GM21381 (cell line): ENCODE measurements at regions not wholly inside any gene's neighbourhood (a gene's known extent, or its start where the extent isn't known, plus 50 kb on each side); places are given as distances from the start of the nearest gene placed in this dataset.
"Not testable (repeated sequence)": the region's sequence is repeated elsewhere in the genome, so short reads cannot be mapped to it uniquely, and the experiment has no call there.

Source experiments
- ATAC-seq: cut with Tn5 transposase; IDR thresholded peaks from one replicate; pipeline ENCODE4 v1.9.1; 2021; ENCODE audit warnings: mild to moderate bottlenecking, moderate library complexity; ENCODE audit not compliant: unreplicated experiment

DNA sequence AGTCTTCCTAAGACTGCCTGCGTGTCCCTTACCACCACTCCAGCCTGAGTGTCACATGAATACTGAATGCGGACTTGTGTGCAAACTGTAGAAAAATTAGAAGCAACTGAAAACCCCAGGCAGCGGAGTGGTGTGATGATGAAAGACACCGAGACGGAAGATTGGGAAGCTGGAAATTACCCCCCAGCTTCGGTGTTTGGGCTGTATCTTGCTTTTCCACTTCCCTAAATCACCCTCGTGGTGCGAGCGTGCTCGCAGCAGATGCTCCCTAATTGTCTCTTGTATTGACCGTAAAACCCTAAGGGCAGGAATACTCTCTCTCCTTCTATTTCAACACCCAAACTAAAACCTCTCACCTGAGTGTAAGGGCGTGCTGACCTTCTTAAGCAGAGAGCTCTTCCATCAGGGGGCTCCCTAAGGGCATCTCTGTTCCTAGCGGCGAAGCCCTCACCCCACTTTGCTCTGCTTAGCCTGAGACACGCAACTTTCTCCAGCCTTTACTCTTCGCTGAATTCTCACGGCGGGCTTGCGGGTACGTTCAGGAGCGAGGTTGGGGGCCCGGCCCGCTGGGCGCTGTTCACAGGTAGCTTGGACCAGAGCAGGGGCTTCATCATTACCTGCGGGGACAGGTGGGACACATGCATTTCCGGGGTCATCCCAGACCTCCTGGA lies 62.4 kb downstream of the CRYBB2 start:
- no peak for ATAC-seq

DNA sequence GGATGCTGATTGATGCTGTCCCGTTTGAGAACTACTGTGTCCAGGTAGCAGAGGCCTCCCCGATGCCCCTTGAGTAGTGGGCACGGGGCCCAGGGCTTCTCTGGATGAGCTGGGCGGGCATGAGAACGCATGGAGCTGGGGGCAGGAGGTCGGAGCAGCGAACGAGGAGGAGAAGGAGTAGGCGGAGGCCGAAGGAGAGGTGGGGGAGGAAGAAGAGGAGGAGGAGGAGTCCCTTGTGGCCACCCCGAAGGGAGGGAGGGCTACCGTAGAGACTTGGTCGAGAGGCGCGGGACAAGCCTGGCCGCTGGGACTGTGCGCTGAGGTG lies 62.9 kb downstream of the CRYBB2 start:
- no peak for ATAC-seq

DNA sequence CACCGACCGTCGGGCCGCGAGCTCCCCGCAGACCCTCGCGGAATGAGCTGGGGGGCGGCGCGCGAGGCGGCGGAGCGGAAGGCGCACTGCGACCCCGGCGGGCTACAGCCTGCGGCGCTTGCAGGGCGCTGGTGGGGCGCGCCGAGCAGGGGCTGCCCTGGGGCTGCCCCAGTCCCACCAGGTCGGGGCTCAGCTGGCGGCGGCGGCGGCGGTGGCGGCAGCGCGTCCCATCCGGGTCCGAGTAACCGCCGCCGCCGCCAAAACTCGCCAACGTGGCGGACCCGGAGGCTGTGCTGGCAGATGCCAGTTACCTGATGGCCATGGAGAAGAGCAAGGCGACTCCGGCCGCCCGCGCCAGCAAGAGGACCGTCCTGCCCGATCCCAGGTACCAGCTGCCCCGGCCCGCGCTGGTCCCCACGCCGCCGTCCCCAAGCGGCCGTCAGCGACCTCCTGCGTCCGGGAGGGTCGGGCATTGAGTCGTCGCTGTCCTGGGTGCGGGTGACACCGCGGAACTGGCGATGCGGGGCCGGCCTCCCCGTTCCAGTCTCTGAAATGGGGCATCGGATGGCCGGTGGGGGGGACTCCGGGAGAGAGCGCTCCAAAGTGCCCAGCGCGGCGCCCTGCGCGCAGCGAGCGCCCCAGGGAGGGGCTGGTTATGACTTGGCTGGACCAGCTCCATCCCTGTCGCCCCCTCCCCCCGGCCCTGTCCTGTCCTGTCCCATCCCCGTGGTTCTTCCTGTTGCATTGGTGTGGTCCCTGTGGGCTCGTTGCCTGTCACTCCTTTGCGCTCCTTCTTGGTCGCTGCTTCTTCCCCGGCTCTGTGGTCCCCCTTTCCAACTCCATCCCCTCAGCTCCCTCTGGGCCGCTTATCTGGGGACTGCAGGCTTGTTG lies 63.5 kb downstream of the CRYBB2 start:
- no peak for ATAC-seq

DNA sequence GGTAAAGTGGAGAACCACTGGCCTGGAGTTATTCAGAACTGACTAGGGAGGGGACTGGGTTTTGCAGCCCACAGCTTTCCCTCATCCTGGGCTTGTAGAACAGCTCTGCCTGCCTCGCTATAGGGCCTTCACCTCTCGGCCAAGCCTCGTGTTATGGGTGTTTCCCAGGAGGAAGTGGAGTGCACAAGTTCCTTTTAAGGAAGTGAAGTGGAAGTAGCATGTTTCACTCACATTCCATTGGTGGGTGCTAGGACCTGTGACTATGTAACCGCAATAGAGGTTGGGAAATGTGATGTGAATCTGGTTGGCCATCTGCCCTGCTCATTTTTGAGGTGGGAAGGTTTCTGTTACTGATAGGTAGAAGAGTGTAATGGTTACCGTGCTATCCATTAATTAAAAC lies 69.0 kb downstream of the CRYBB2 start:
- ATAC-seq: not testable (repeated sequence)

- not testable (repeated sequence) for ATAC-seq
Observed at GRCh38 chr22:25301912-25302311, 82.5 kb downstream of the CRYBB2 start.

GRCh38 chr22:25309586-25309985 lies 90.1 kb downstream of the CRYBB2 start:
- ATAC-seq: not testable (repeated sequence)

- not testable (repeated sequence) for ATAC-seq
Observed at GRCh38 chr22:25311924-25312323, 92.5 kb downstream of the CRYBB2 start.

- ATAC-seq: no peak
Observed at GRCh38 chr22:25318081-25318823, 98.8 kb downstream of the CRYBB2 start.

DNA sequence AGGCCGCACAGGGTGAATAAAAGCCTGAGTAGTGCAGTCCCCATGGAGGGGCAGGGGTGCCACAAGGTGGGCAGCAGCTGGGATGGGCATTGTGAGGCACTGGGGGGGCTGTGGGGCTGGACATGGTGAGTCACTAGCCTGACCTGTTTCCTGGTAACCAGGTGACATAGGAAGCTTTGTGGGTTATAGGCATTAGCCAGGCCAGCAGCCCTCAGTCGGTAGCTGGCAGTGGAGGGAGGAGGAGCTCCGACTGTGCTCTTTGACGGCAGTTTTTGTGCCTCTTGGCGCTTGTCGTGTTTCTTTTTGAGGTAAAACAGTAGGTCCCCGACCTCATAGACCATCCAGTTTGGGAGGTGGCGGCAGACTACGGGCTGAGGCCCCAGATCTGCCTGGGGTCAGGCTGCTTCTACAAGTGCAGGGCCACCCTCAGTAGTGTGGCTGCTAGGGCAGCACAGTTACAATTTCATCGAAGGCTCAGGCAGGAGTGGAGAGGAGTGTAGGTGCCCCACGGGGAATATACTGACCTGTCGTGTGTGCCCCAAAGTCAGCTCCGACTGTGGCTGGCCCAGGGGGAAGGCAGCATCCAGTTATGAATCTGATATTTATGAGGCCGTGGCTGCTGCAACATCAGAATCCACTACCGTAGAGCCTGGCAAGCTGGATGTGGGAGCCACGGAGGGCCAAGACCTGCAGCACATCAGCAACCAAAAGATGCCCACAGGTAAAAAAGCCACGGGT lies 107.7 kb downstream of the CRYBB2 start:
- ATAC-seq: no peak

DNA sequence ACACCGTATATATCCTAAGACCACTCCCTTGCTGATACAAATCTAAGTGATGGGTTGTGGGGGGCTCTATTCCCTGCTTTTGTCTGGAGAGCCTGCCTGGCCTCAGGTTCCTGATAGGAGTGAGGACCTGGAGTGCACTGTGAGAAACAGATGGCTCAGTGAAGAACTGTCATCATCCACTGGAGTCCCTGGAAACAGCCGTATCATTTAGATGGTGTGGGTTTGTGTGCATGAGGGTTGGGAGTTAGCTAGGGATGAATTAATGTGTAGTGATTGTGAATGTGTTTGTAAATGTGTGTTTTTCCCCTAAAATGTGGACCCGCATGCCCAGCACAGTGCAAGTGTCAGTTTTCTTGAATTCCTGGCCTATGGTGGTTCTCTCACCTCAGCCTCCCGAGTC lies 111.6 kb downstream of the CRYBB2 start:
- ATAC-seq: no peak

DNA sequence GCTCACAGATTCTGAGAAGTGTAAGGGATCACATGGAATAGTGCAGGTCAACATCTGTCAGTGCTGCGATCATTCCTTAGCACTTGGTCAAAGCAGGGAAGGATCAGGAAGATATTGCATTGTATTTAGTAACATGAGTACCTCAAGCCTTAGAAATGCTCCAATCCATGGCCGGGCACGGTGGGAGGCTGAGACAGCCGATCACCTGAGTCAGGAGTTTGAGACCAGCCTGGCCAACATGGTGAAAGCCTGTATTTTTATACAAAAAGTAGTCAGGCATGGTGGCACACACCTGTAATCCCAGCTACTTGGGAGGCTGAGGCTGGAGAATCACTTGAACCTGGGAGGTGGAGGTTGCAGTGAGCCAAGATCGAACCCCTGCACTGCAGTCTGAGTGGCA lies 112.5 kb downstream of the CRYBB2 start:
- ATAC-seq: not testable (repeated sequence)

DNA sequence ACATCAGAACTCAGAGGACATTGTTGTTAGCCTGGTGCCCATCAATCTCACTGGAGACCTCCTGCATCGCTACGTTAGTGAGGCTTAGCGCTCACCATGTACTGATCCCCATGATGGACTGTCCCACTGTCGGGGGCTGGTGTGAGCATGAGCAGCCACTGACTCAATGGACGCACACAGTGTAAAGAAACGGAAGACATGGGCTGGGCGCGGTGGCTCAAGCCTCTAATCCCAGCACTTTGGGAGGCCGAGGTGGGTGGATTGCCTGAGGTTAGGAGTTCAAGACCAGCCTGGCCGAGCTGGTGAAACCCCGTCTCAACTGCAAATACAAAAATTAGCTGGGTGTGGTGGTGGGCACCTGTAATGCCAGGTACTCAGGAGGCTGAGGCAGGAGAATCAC lies 112.9 kb downstream of the CRYBB2 start:
- no peak for ATAC-seq

GRCh38 chr22:25334162-25334490 lies 114.7 kb downstream of the CRYBB2 start:
- ATAC-seq: no peak

DNA sequence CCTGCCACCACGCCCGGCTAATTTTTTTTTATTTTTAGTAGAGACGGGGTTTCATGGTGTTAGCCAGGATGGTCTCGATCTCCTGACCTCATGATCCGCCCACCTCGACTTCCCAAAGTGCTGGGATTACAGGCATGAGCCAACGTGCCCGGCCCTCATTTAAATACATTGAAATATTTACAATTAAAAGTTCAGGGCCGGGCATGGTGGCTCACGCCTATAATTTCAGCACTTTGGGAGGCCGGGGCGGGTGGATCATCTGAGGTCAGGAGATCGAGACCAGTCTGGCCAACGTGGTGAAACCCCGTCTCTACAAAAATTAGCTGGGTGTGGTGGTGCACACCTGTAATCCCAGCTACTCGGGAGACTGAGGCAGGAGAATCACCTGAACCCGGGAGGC lies 115.2 kb downstream of the CRYBB2 start:
- not testable (repeated sequence) for ATAC-seq

- ATAC-seq: not testable (repeated sequence)
Observed at GRCh38 chr22:25335276-25335675, 115.8 kb downstream of the CRYBB2 start.

DNA sequence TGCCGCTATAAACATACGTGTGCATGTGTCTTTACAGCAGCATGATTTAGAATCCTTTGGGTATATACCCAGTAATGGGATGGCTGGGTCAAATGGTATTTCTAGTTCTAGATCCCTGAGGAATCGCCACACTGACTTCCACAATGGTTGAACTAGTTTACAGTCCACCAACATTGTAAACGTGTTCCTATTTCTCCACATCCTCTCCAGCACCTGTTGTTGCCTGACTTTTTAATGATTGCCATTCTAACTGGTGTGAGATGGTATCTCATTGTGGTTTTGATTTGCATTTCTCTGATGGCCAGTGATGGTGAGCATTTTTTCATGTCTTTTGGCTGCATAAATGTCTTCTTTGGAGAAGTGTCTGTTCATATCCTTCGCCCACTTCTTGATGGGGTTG lies 121.1 kb downstream of the CRYBB2 start:
- ATAC-seq: not testable (repeated sequence)

DNA sequence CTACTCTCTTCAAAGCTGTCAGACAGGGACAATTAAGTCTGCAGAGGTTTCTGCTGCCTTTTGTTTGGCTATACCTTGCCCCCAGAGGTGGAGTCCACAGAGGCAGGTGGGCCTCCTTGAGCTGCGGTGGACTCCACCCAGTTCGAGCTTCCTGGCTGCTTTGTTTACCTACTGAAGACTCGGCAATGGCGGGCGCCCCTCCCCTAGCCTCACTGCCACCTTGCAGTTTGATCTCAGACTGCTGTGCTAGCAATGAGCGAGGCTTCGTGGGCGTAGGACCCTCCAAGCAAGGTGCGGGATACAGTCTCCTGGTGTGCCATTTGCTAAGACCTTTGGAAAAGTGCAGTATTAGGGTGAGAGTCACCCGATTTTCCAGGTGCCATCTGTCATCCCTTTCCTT lies 124.9 kb downstream of the CRYBB2 start:
- not testable (repeated sequence) for ATAC-seq

DNA sequence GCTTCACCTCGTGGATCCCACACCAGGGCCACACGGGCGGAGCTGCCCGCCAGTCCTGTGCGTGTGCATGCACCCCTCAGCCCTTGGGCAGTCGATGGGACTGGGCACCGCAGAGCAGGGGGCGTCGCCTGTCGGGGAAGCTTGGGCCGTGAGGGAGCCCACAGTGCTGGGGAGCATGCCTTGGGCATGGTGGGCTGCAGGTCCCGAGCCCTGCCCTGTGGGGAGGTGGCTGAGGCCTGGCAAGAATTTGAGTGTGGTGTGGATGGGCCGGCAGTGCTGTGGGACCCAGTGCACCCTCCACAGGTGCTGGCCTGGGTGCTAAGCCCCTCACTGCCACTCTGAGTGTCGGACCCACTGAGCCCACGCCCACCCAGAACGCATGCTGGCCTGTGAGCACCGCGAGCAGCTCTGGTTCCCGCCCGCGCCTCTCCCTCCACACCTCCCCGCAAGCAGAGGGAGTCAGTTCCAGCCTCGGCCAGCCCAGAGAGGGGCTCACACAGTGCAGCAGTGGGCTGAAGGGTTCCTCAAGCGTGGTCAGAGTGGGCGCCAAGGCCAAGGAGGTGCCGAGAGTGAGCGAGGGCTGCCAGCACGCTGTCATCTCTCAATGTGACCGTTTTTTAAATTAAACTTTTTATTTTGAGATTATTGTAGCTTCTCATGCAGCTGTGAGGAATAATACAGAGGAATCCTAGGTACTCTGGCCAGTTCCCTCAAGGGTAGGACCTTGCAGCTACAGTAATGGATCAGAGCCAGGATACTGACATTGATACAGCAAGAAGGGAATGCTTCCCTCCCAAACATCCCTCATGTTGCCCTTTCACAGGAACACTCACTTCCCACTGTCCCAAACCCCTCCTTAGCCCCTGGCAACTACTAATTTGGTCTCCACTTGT lies 127.7 kb downstream of the CRYBB2 start:
- ATAC-seq: no peak

DNA sequence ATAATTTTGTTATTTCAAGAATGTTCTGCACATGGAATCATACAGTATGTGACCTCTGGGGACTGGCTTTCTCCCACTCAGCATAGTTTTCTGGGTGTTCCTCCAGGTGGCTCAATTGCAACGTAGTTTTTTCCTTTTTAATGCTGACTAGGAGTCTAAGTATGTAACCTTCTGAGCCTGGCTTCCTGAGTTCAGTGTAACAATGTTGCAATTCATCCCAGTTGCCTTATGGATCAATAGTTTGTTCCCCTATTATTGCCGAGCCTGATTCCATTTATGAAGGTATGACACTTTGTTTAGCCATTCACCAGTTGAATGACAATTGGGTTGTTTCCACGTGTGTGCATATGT lies 128.3 kb downstream of the CRYBB2 start:
- ATAC-seq: no peak

DNA sequence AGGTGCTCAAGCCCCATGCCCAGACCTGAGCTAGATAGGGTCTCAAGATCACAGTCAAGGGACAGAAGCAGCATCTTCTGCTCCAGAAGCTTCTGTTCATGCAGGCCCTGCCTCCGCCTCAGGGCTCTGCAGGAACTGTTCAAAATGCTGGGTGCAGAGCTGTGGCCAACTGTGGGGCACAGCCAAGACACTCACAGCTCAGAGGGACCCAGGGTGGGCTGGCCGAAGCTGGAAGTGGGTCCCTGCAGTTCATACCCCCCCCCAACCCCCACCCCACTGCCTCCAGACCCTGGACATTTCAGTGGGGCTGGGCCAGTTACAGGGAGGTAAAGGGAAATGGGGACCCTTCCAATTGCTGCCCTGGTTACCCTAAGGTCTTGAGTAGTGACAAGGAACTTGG lies 129.0 kb downstream of the CRYBB2 start:
- no peak for ATAC-seq
